HEK293 (cell line): ENCODE measurements at regions not wholly inside any gene's neighbourhood (a gene's known extent, or its start where the extent isn't known, plus 50 kb on each side); places are given as distances from the start of the nearest gene placed in this dataset.

Experiments used
- CTCF ChIA-PET: fragments of 350-600 bp; formaldehyde crosslinking; extraction: SDS; loops from one replicate; lab custom pipeline; 2021; ENCODE audit warnings: antibody characterized with exemption; lab: Yijun Ruan, JAX
- POLR2A ChIA-PET: fragments of 300-600 bp; formaldehyde crosslinking; extraction: SDS; loops from one replicate; lab custom pipeline; 2020; ENCODE audit warnings: antibody characterized with exemption, inconsistent platforms; lab: Yijun Ruan, JAX
- H3K27ac ChIP-seq: fragments of 200-500 bp; sonication (Bioruptor generic); 2 replicates; pipeline ENCODE4 v1.5.1; 2014; ENCODE audit warnings: low read depth, low read length, control low read depth, inconsistent platforms; ENCODE audit errors: extremely low read depth
- H3K36me3 ChIP-seq, 2 experiments: fragments of 200-500 bp in 1 of 2; sonication (Bioruptor generic) in 1 of 2; 1 replicate in 1 of 2; 2 replicates in 1 of 2; pipeline ENCODE4 v1.5.1; 2014 to 2017; ENCODE audit warnings: inconsistent platforms in 2 of 2, low read length in 2 of 2; ENCODE audit not compliant: control insufficient read depth in 2 of 2, insufficient read depth in 1 of 2
- H3K4me1 ChIP-seq: fragments of 200-500 bp; sonication (Bioruptor generic); 2 replicates; pipeline ENCODE4 v1.5.1; 2014; ENCODE audit warnings: mild to moderate bottlenecking, low read length, inconsistent platforms; ENCODE audit not compliant: control insufficient read depth, insufficient read depth
- H3K4me3 ChIP-seq: 2 replicates; pipeline ENCODE4 v1.5.1; 2011; ENCODE audit warnings: low read depth, mild to moderate bottlenecking, control low read depth, low read length, moderate library complexity
- H3K9me3 ChIP-seq: fragments of 200-500 bp; sonication (Bioruptor generic); 2 replicates; pipeline ENCODE4 v1.5.1; 2014; ENCODE audit warnings: low read depth, low read length, inconsistent platforms; ENCODE audit not compliant: control insufficient read depth, insufficient read depth
- HIC1 ChIP-seq: fragments of 450-650 bp; formaldehyde crosslinking; IDR thresholded peaks from 2 replicates; pipeline ENCODE4 v1.5.1; 2016; ENCODE audit warnings: missing biosample characterization, missing genetic modification characterization
- IKZF3 ChIP-seq: fragments of 450-650 bp; IDR thresholded peaks from 2 replicates; pipeline ENCODE4 v1.5.0; 2018; ENCODE audit warnings: missing biosample characterization, mild to moderate bottlenecking, missing genetic modification characterization, moderate library complexity
- PRDM1 ChIP-seq: fragments of 450-650 bp; formaldehyde crosslinking; IDR thresholded peaks from 2 replicates; pipeline ENCODE4; 2016; ENCODE audit warnings: missing biosample characterization, missing genetic modification characterization
- SCRT2 ChIP-seq: fragments of 450-650 bp; formaldehyde crosslinking; IDR thresholded peaks from 2 replicates; pipeline ENCODE4 v1.5.1; 2016; ENCODE audit warnings: missing biosample characterization, missing genetic modification characterization
- ZBTB1 ChIP-seq: fragments of 450-650 bp; formaldehyde crosslinking; IDR thresholded peaks from 2 replicates; pipeline ENCODE4 v1.5.1; 2016; ENCODE audit warnings: missing biosample characterization, missing genetic modification characterization
- ZBTB17 ChIP-seq: fragments of 450-650 bp; formaldehyde crosslinking; IDR thresholded peaks from 2 replicates; pipeline ENCODE4 v1.5.1; 2016; ENCODE audit warnings: missing biosample characterization, missing genetic modification characterization
- ZBTB21 ChIP-seq: fragments of 450-650 bp; formaldehyde crosslinking; IDR thresholded peaks from 2 replicates; pipeline ENCODE4 v1.5.1; 2017; ENCODE audit warnings: missing biosample characterization, missing genetic modification characterization
- ZNF146 ChIP-seq: fragments of 450-650 bp; formaldehyde crosslinking; IDR thresholded peaks from 2 replicates; pipeline ENCODE4 v1.5.1; 2016; ENCODE audit warnings: missing biosample characterization, missing genetic modification characterization
- ZNF391 ChIP-seq: fragments of 450-650 bp; formaldehyde crosslinking; IDR thresholded peaks from 2 replicates; pipeline ENCODE4 v1.5.1; 2016; ENCODE audit warnings: low read depth, missing biosample characterization, missing genetic modification characterization, borderline replicate concordance
- ZNF394 ChIP-seq: fragments of 450-650 bp; formaldehyde crosslinking; IDR thresholded peaks from 2 replicates; pipeline ENCODE4 v1.5.1; 2016; ENCODE audit warnings: missing biosample characterization, missing genetic modification characterization, mild to moderate bottlenecking, moderate library complexity, borderline replicate concordance
- ZNF449 ChIP-seq: fragments of 450-650 bp; formaldehyde crosslinking; IDR thresholded peaks from 2 replicates; pipeline ENCODE4 v1.5.1; 2017; ENCODE audit warnings: missing biosample characterization, mild to moderate bottlenecking, missing genetic modification characterization, moderate library complexity
- ZNF529 ChIP-seq: fragments of 450-650 bp; formaldehyde crosslinking; IDR thresholded peaks from 2 replicates; pipeline ENCODE4 v1.5.1; 2017; ENCODE audit warnings: missing genetic modification characterization, missing biosample characterization; ENCODE audit not compliant: insufficient replicate concordance
- ZNF544 ChIP-seq: fragments of 450-650 bp; formaldehyde crosslinking; IDR thresholded peaks from 2 replicates; pipeline ENCODE4 v1.5.0; 2017; ENCODE audit warnings: missing biosample characterization, missing genetic modification characterization
- ZNF555 ChIP-seq: fragments of 450-650 bp; formaldehyde crosslinking; conservative IDR thresholded peaks from 2 replicates; pipeline ENCODE4 v1.5.1; 2017; ENCODE audit warnings: missing biosample characterization, mild to moderate bottlenecking, missing genetic modification characterization, inconsistent platforms
- ZNF560 ChIP-seq: fragments of 450-650 bp; formaldehyde crosslinking; IDR thresholded peaks from 2 replicates; pipeline ENCODE4 v1.5.1; 2017; ENCODE audit warnings: missing biosample characterization, missing genetic modification characterization, borderline replicate concordance
- ZNF561 ChIP-seq: fragments of 450-650 bp; IDR thresholded peaks from 2 replicates; pipeline ENCODE4 v1.5.1; 2018; ENCODE audit warnings: missing biosample characterization, missing genetic modification characterization, borderline replicate concordance
- ZNF664 ChIP-seq: fragments of 450-650 bp; formaldehyde crosslinking; IDR thresholded peaks from 2 replicates; pipeline ENCODE4 v1.5.1; 2016; ENCODE audit warnings: missing biosample characterization, missing genetic modification characterization
- ZNF677 ChIP-seq: fragments of 450-650 bp; IDR thresholded peaks from 2 replicates; pipeline ENCODE4 v1.5.0; 2018; ENCODE audit warnings: missing biosample characterization, mild to moderate bottlenecking, missing genetic modification characterization, moderate library complexity
- ZNF704 ChIP-seq: fragments of 450-650 bp; formaldehyde crosslinking; IDR thresholded peaks from 2 replicates; pipeline ENCODE4 v1.5.1; 2016; ENCODE audit warnings: missing biosample characterization, missing genetic modification characterization

- no peak for TF ChIP-seq ZNF394 (tag by site-specific recombination)
- Histone ChIP-seq H3K9me3 (no peaks in the 10 kb centered on the region), H3K27ac (no peak overlapping the region), H3K4me3 (no peak overlapping the region), H3K36me3 (no peaks in the 10 kb centered on the region), H3K4me1 (no peaks in the 10 kb centered on the region)
- CTCF ChIA-PET = interaction anchor here (0.6 kb wide), 4 partner anchors 180 to 1209 kb away, joined by 3 read pairs; no protein-coding TSS in a partner anchor
- POLR2A ChIA-PET = no interaction called here
Measured at GRCh38 chr10:78602201-78602932, 466.4 kb upstream of the ZMIZ1 start.

GRCh38 chr10:78604286-78604685 lies 464.5 kb upstream of the ZMIZ1 start:
- H3K27ac ChIP-seq = no peak overlapping the region
- no peaks in the 10 kb centered on the region for H3K36me3 ChIP-seq
- no peaks in the 10 kb centered on the region for H3K9me3 ChIP-seq
- no peak overlapping the region for H3K4me3 ChIP-seq
- CTCF ChIA-PET = no interaction called here
- H3K4me1 ChIP-seq = no peaks in the 10 kb centered on the region
- no peak for TF ChIP-seq ZNF677 (tag by site-specific recombination)
- TF ChIP-seq ZNF555 (tag by site-specific recombination) = no peak
- no peak for TF ChIP-seq PRDM1
- TF ChIP-seq ZNF561 (tag by site-specific recombination) = no peak
- TF ChIP-seq IKZF3 (tag by site-specific recombination) = no peak
- no peak for TF ChIP-seq SCRT2 (tag by site-specific recombination)
- no peak for TF ChIP-seq ZNF664
- TF ChIP-seq ZNF391 (tag by site-specific recombination) = no peak
- TF ChIP-seq ZNF704 (tag by site-specific recombination) = no peak
- no peak for TF ChIP-seq ZNF529 (tag by site-specific recombination)
- no peak for TF ChIP-seq ZNF560 (tag by site-specific recombination)
- TF ChIP-seq ZBTB1 = no peak
- no peak for TF ChIP-seq ZBTB17 (tag by site-specific recombination)
- no peak for TF ChIP-seq HIC1
- no peak for TF ChIP-seq ZNF146 (tag by site-specific recombination)
- no peak for TF ChIP-seq ZBTB21
- TF ChIP-seq ZNF544 (tag by site-specific recombination) = no peak
- no peak for TF ChIP-seq ZNF449 (tag by site-specific recombination)
- POLR2A ChIA-PET = no interaction called here
